Smooth muscle cell (in vitro differentiated cells): ENCODE measurements at regions not wholly inside any gene's neighbourhood (a gene's known extent, or its start where the extent isn't known, plus 50 kb on each side); places are given as distances from the start of the nearest gene placed in this dataset.
A peak's percentile ranks its signal among the peaks of the same experiment; 100 is the strongest.
"Not testable (repeated sequence)": the region's sequence is repeated elsewhere in the genome, so short reads cannot be mapped to it uniquely, and the experiment has no call there.

Experiments
- DNase-seq: peaks from one replicate; lab custom pipeline; 2025; ENCODE audit not compliant: unreplicated experiment; lab: John Stamatoyannopoulos, UW
- H2AFZ ChIP-seq: fragments of 200-600 bp; sonication (generic); 2 replicates; pipeline ENCODE4 v1.6.0; 2016; ENCODE audit warnings: antibody characterized with exemption, low read depth, mild to moderate bottlenecking
- H3F3A ChIP-seq: fragments of 200-600 bp; sonication (generic); 2 replicates; pipeline ENCODE4 v1.6.0; 2017; ENCODE audit warnings: antibody characterized with exemption, low read depth
- H3K27ac ChIP-seq: fragments of 200-600 bp; sonication (generic); 2 replicates; pipeline ENCODE4 v1.5.1; 2016; ENCODE audit warnings: low read depth, mild to moderate bottlenecking
- H3K27me3 ChIP-seq: fragments of 200-600 bp; sonication (generic); 2 replicates; pipeline ENCODE4 v1.6.1; 2016; ENCODE audit warnings: low read depth, mild to moderate bottlenecking
- H3K36me3 ChIP-seq: fragments of 200-600 bp; sonication (generic); 2 replicates; pipeline ENCODE4 v1.5.1; 2016; ENCODE audit warnings: low read depth
- H3K4me1 ChIP-seq: fragments of 200-600 bp; sonication (generic); 2 replicates; pipeline ENCODE4 v1.5.1; 2016; ENCODE audit warnings: low read depth
- H3K4me2 ChIP-seq: fragments of 200-600 bp; sonication (generic); 2 replicates; pipeline ENCODE4 v1.6.0; 2016; ENCODE audit warnings: mild to moderate bottlenecking
- H3K4me3 ChIP-seq: fragments of 200-600 bp; sonication (generic); 2 replicates; pipeline ENCODE4 v1.5.1; 2016; ENCODE audit warnings: mild to moderate bottlenecking
- H3K79me2 ChIP-seq: fragments of 200-600 bp; sonication (generic); 2 replicates; pipeline ENCODE4 v1.6.0; 2016; ENCODE audit warnings: low read depth, mild to moderate bottlenecking
- H3K9ac ChIP-seq: fragments of 200-600 bp; sonication (generic); 2 replicates; pipeline ENCODE4 v1.6.0; 2016; ENCODE audit warnings: low read depth
- H3K9me3 ChIP-seq: fragments of 200-600 bp; sonication (generic); replicated peaks from 2 replicates; pipeline ENCODE4 v1.5.1; 2016; ENCODE audit warnings: low read depth
- H4K20me1 ChIP-seq: fragments of 200-600 bp; sonication (generic); 2 replicates; pipeline ENCODE4 v1.6.0; 2016; ENCODE audit warnings: low read depth
- CTCF ChIP-seq: fragments of 200-600 bp; sonication (generic); IDR thresholded peaks from 2 replicates; pipeline ENCODE4 v1.5.1; 2017; ENCODE audit warnings: borderline replicate concordance, mild to moderate bottlenecking, antibody characterized with exemption; ENCODE audit not compliant: insufficient read depth, poor library complexity, severe bottlenecking
- WGBS: methylation state at CpG from one replicate; pipeline ENCODE4 v1.1.7; 2016; ENCODE audit warnings: low lambda C conversion rate; 5-methylcytosine and 5-hydroxymethylcytosine counted together

- Histone ChIP-seq H3K79me2 (no peaks in the 10 kb centered on the region), H2AFZ (no peak overlapping the region), H3K27ac (peak overlapping the region; percentile 44), H3K4me3 (no peak overlapping the region), H3K36me3 (no peaks in the 10 kb centered on the region), H3K27me3 (no peaks in the 10 kb centered on the region), H3F3A (peaks cover 3% of the 10 kb centered on the region), H3K9me3 (no peaks in the 10 kb centered on the region), H4K20me1 (no peaks in the 10 kb centered on the region), H3K9ac (no peak overlapping the region), H3K4me2 (no peak overlapping the region), H3K4me1 (peaks cover 52% of the 10 kb centered on the region)
- WGBS = 40% methylated on average over 8 of the region's 8 CpGs
- TF ChIP-seq CTCF = no peak
- no peak for DNase-seq
These were observed 55.5 kb downstream of the OLFML3 start for GRCh38 chr1:114034567-114035303.

GRCh38 chr1:114035304-114035700 is 56.0 kb downstream of the OLFML3 start:
- Histone ChIP-seq H3K4me1 (peaks cover 58% of the 10 kb centered on the region), H3K36me3 (no peaks in the 10 kb centered on the region), H3K27me3 (no peaks in the 10 kb centered on the region), H3K79me2 (no peaks in the 10 kb centered on the region), H3F3A (peaks cover 3% of the 10 kb centered on the region), H3K27ac (no peak overlapping the region), H4K20me1 (no peaks in the 10 kb centered on the region), H3K4me2 (no peak overlapping the region), H3K9me3 (no peaks in the 10 kb centered on the region), H3K4me3 (no peak overlapping the region), H2AFZ (no peak overlapping the region), H3K9ac (no peak overlapping the region)
- no peak for TF ChIP-seq CTCF
- WGBS = 81% methylated on average over 4 of the region's 4 CpGs
- DNase-seq = no peak

- H3K27ac ChIP-seq, H3K27me3 ChIP-seq, H4K20me1 ChIP-seq, H3K36me3 ChIP-seq, H2AFZ ChIP-seq, H3F3A ChIP-seq, H3K9ac ChIP-seq, DNase-seq, H3K4me3 ChIP-seq, H3K9me3 ChIP-seq, H3K79me2 ChIP-seq, H3K4me2 ChIP-seq: not testable (repeated sequence)
- WGBS = 52% methylated on average over 17 of the region's 17 CpGs
- H3K4me1 ChIP-seq = peaks cover 56% of the 10 kb centered on the region
These were observed 57.8 kb downstream of the OLFML3 start for GRCh38 chr1:114036841-114037630.

GRCh38 chr1:114037631-114037890 is 58.3 kb downstream of the OLFML3 start:
- no peak overlapping the region for H3K4me2 ChIP-seq
- no peaks in the 10 kb centered on the region for H3K79me2 ChIP-seq
- DNase-seq = no peak
- no peaks in the 10 kb centered on the region for H3K9me3 ChIP-seq
- H2AFZ ChIP-seq = no peak overlapping the region
- no peaks in the 10 kb centered on the region for H3K36me3 ChIP-seq
- no peak overlapping the region for H3K4me3 ChIP-seq
- peaks cover 50% of the 10 kb centered on the region for H3K4me1 ChIP-seq
- H3K27ac ChIP-seq = no peak overlapping the region
- no peaks in the 10 kb centered on the region for H3F3A ChIP-seq
- TF ChIP-seq CTCF = no peak
- 53% methylated on average over 2 of the region's 2 CpGs for WGBS
- H3K27me3 ChIP-seq = no peaks in the 10 kb centered on the region
- no peak overlapping the region for H3K9ac ChIP-seq
- no peaks in the 10 kb centered on the region for H4K20me1 ChIP-seq
